Stimulated activated CD8-positive, alpha-beta memory T cell treated with anti-CD3 and anti-CD28 coated beads, Interleukin-15, amount 100 ng/mL, for 4 hours (primary cell): ENCODE measurements at regions not wholly inside any gene's neighbourhood (a gene's known extent, or its start where the extent isn't known, plus 50 kb on each side); places are given as distances from the start of the nearest gene placed in this dataset.
A peak's percentile ranks its signal among the peaks of the same experiment; 100 is the strongest.

Source experiments
- DNase-seq, 2 donors: peaks; one replicate each; pipeline ENCODE4 v3.0.0-alpha.2; 2020; ENCODE audit warnings: low read depth in 2 of 2

- DNase-seq: no peak
Observed at GRCh38 chr9:99282406-99282805, 60.3 kb downstream of the SEC61B start.

- no peak for DNase-seq
Observed at GRCh38 chr9:99285965-99286364, 63.9 kb downstream of the SEC61B start.

GRCh38 chr9:99286536-99286935 is 64.5 kb downstream of the SEC61B start:
- DNase-seq: no peak

DNA sequence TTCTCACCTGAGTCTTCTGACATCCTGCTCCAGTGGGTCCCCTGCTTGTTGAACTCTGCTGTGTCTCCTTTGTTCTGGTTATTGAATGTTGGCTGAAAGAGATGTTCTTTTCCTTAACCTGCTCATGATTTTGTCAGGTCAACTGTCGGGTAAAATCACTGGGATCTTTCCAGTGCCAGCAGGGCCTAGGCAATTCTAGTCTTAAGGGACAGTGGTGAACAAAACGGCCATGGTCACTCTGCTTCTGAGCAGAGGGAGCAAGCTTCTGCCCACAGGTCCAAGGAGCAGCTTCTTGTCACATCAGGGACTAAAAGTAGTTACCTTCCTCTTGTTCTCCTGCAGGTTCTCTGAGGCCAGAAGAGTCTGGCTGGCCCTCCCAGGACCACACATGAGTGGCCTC is 65.6 kb downstream of the SEC61B start:
- no peak for DNase-seq

GRCh38 chr9:99288830-99289229 is 66.7 kb downstream of the SEC61B start:
- no peak for DNase-seq

DNA sequence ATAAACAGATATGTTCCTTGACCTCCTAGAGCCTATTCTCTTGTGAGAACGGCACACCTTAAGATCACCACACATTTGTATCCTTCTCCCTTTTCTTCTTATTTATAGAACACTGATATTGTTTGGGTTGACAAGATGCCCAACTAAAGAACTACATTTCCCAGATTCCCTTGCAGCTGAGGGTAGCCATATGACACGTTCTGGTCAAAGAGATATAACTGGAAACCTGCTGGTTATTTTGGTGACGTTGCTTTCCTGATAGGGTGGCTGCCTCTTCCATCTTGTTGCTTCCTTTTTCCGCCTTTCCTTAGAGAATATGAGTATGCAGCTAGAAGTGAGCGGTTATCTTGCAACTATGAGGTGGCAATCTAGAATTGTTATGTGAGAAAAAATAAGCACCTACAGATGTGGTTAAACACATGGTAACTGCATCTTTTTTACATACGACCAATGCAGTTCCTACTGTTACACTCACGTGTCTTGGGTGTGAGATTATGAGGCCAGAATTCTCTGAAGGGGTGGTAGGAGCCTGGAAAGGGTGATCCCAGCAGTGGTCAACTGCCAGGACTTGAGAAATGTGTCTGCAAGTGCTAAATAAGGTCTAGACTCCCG is 72.9 kb downstream of the SEC61B start:
- DNase-seq: no peak

- DNase-seq: peak in 1 of 2 donors; percentile 14
Observed at GRCh38 chr9:99296291-99296951, 74.3 kb downstream of the SEC61B start.

DNA sequence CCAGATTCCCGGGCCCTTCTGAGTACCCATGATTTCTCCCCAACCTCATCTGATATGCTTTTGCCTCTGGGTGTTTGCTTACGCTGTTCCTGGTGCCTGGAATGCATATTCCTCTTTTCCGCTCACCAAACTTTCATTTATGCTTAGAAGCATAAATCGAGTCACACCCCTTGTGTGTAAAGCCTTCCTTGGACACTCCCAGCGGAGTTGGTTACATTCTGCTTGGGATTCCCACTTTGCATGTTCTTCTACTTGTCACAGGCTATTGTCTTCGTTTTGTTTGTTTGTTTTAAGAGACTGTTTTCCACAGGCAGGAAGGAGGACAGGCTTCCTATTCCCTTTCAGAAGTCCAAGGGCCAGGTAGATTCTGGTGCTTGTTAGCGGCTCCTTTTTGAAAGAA is 76.5 kb downstream of the SEC61B start:
- no peak for DNase-seq

DNA sequence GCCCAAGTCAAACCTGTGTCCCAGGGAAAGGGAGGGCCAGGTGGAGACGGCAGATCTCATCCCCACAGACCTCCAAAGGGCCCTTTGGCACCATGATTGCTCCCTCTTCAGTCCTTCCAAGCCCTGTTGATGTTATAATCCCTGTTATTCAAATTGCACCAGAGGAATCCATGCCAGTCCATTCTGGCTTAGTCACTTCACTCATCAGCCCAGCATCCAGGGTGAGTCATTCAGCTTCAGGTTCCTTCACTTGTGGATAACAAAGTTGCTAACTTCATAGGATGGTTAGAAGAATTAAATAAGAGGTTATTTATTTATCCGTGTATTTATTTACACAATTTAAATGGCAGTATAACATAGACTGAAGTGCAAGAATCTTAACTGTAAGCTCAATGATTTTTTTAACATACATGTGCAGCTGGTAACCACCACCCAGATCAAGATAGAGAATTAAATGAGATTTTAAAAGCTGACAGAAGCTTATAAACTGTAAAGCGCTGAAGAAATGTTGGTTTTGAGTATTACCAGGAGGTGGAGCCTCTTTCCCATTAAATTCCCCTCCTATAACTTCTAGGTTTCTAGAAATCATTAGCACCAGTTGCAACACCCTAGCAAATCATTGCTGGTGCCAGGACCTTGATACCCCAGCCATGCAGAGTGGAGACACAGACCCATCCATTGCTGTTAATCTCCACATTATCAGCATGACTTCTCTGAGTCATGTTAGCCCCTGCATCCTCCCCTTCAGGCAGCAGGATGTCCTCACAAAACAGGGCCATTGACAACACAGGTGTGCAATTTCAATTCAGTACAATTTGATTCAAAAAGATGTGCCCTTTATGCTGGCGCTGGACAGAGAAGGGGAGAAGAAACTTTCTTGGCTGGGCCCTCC is 77.4 kb downstream of the SEC61B start:
- no peak for DNase-seq

GRCh38 chr9:99300103-99300439 is 78.0 kb downstream of the SEC61B start:
- DNase-seq: no peak

DNA sequence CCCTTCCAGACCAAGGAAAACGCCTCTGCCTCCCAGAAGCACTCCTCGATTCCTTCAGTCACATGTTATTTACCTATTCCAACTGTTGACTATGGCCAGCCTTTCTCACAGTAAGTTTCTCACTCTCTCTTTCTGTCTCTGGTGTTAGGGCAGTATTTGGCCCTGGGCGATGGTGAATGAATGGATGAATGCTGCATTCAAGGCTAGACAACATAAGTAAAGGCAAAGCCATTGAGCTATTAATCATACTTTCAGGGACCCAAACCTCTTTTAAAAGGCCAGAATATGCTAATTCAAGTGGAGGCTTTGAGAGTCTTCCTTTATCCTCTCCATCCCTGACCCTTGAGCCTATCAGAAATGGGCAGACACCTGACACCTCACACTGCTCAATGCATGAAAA is 78.5 kb downstream of the SEC61B start:
- no peak for DNase-seq

- no peak for DNase-seq
Observed at GRCh38 chr9:99303177-99303576, 81.1 kb downstream of the SEC61B start.

- no peak for DNase-seq
Observed at GRCh38 chr9:99305124-99305523, 83.0 kb downstream of the SEC61B start.

- DNase-seq: no peak
Observed at GRCh38 chr9:99305820-99306811, 84.0 kb downstream of the SEC61B start.

GRCh38 chr9:99307851-99308250 is 85.8 kb downstream of the SEC61B start:
- DNase-seq: no peak

- DNase-seq: no peak
Observed at GRCh38 chr9:99309141-99309939, 87.3 kb downstream of the SEC61B start.

DNA sequence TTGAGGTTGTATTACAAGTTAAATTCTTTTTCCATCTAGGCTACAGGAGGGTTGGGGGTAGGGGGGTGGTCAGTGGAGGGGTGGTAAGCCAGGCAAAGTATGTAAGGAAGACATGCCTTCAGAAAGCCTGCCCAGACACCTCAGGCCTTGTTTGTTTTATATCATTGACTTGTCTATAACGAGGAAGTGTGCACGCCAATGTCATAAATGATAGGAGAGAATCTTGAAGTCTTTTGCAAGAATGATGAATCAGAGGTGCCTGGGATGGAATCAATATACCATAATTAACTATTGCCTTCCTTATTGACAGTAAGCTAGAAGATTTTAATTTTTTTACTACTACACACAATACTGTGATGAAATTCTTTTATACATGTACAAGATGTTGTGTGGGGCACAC is 90.7 kb downstream of the SEC61B start:
- no peak for DNase-seq

- no peak for DNase-seq
Observed at GRCh38 chr9:99319048-99319447, 97.0 kb downstream of the SEC61B start.

GRCh38 chr9:99322299-99322698 is 100.2 kb downstream of the SEC61B start:
- no peak for DNase-seq

- no peak for DNase-seq
Observed at GRCh38 chr9:99326112-99326916, 104.2 kb downstream of the SEC61B start.
